GM18498 (cell line): ENCODE measurements at regions not wholly inside any gene's neighbourhood (a gene's known extent, or its start where the extent isn't known, plus 50 kb on each side); places are given as distances from the start of the nearest gene placed in this dataset.

Source experiments
- ATAC-seq: cut with Tn5 transposase; IDR thresholded peaks from one replicate; pipeline ENCODE4 v1.9.1; 2021; ENCODE audit warnings: mild to moderate bottlenecking, moderate library complexity; ENCODE audit not compliant: unreplicated experiment

- no peak for ATAC-seq
Observed at GRCh38 chr5:2200261-2200950, 317.7 kb upstream of the IRX4 start.

- ATAC-seq, result no peak
Observed at GRCh38 chr5:2199697-2200096, 317.0 kb upstream of the IRX4 start.

DNA sequence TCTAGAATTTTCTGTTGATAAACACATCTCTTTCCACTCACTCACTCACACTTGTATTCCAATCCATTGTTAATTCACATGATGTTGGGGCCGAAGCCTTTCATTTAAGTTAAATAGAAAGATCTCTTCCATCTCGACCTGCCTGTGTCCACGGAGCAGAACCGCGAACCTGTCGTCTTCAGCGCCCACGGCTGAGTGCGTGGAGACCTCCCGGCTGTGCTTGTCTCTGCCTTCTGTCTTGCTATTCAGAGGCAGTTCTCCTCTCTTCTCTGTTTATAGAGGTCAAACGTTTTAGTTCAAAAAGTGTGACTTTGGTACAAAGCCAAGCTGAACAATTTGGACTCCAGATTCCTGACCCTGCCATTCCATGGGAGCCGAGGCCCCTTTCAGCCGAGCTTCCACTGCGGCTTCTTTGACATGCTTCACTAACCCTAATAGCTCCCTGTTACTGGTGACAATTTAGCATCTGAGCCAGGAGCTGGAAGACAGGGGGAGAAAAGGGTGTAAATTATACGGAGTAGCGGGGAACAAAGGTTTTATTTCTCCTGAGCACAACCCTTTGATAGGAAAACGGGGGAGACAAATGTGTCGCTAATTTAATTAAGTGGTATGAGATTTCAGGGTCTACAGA is 314.4 kb upstream of the IRX4 start:
- ATAC-seq, result no peak

DNA sequence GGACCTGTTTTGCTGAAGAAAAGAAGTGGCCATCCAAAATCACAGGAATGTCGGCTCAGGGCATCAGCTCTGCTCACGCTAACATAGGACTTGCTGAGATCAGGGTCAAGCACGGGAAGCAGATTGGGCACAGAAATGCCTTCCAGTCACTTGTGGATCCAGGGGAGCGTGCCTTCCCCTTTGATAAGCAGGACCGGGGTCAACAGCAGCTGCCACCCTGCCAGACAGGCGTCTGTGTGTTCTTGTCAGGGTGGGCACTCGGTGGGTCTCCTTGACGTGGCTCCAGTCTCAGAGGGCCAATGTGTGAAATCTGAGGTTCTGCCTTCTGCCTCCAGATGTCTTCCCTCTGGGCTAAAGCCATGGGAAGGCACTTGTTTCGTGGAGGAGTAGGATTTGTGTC is 313.7 kb upstream of the IRX4 start:
- ATAC-seq, result no peak

GRCh38 chr5:2194949-2195348 is 312.2 kb upstream of the IRX4 start:
- no peak for ATAC-seq

- ATAC-seq, result no peak
Observed at GRCh38 chr5:2194236-2194555, 311.5 kb upstream of the IRX4 start.

GRCh38 chr5:2193542-2194235 is 311.0 kb upstream of the IRX4 start:
- ATAC-seq, result no peak

DNA sequence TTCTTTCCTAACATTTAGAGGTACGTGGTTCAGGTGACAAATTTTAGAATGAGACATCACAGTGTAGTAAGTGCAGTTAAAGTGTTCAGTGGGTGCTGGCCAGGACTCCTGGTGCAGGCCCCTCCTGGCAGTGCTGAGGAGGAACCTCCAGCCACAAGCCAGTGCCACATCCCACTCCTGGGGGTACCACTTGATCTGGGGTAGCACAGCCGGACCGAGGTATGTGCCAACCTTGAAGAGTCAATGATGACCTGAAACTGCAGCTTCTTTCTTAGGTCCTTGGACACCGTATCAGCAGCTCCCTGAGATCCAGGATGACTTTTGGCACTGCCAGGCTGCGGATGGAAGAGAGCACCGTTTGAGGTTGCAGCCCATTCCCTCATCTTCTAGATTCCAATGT is 310.4 kb upstream of the IRX4 start:
- no peak for ATAC-seq

GRCh38 chr5:2192496-2192895 is 309.8 kb upstream of the IRX4 start:
- no peak for ATAC-seq

- ATAC-seq, result no peak
Observed at GRCh38 chr5:2191972-2192371, 309.2 kb upstream of the IRX4 start.

DNA sequence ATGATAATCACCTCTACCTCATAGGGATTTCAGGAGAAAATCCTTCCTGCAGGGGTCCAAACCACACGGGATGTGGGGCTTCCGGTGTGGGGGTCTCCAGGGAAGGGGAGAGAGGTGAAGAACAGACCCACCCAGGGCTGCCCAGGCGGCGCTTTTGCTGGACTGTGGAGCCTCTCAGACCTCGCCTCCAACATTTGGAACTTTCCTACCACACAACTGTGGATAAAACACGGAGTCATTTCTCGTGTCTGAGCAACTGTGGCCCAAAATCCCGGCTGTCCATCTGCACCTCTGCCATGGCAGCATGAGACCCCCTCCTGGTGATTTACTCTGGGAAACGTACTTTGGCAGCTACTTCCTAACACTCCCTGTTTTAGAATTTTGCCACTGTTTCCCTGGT is 307.8 kb upstream of the IRX4 start:
- no peak for ATAC-seq

- no peak for ATAC-seq
Observed at GRCh38 chr5:2188661-2189060, 305.9 kb upstream of the IRX4 start.

- no peak for ATAC-seq
Observed at GRCh38 chr5:2188137-2188536, 305.4 kb upstream of the IRX4 start.

GRCh38 chr5:2187687-2188086 is 305.0 kb upstream of the IRX4 start:
- no peak for ATAC-seq

DNA sequence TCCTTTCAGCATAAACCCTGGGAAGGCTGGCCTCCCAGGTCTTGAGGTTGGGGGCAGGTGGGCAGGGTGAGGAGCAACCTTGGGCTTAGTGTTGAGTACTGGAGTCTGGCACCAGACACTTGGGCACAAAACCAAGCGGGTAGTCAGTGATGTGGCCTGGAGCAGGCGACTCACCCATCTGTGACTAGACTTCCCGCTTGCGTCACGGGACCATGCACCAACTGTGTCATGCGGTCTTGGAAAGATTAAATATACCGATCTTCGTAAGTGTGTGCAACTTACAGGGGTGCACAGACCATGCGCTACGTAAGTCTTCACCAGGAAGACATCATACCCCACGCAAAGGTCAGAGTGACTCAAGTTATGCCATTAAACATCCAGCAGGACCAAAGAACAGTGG is 304.4 kb upstream of the IRX4 start:
- ATAC-seq, result no peak

DNA sequence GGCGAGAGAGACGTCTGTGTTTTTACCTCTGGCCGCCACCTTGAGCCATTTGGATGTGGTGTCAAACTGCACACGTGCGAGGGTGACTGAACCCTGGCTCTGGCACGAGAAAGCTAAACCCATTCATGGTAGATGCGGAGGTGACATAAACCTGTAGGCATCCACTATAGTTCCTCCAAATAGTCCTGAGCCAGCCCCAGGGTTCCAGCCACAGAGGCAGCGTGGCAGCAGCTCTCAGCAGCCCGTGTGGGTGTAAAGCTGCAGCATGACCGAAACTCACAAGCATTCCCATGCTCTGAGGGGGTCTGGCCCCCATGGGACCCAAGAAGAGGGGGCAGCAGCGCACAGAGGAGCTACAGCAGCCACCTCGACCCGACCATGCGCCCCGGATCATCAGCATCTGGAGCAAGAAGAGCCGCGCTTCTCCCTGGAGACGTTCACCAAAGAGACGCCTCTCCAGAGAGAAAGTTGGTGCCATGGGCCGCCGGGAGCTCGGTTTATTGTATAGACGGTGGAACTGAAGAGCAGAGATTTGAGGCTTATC is 303.8 kb upstream of the IRX4 start:
- no peak for ATAC-seq

DNA sequence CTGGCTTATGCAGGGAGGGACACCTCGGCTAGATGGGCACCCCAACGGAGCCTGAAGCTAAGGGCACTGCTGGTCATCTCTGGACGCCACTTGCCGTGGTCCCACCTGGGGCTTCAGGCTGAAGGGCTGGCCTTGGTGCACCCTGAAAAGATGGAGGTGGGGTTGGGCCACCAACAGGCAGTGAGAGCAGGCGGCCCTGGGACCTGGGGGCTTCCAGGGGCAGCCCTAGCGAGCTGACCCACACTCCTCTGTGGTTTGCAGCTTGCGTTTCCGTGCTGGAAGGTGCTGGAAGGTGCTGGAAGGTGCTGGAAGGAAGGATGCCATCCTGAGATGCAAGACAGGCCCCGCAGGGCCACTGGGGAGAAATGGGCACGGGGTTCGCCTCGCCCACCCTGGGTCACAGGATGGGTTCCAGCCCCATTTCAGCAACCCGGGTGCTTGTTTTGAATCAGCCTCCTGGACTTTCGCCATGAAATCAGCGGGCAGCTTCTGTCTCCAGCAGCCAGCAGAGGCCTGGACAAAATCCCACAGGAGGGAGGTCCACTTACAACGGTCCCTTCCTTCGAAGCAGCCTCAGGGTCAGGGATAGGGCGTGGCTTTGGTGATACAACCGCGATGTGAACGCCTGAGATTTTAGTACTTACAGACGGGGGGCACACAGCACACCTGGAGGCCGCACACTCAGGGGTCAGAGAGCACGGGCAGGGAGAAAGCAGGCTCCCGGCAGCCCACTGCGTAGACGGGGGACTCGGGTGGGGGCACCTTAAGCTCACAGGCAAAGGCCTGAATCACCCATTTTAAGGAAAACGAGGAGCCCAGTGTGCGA is 303.1 kb upstream of the IRX4 start:
- no peak for ATAC-seq

GRCh38 chr5:2184563-2185540 is 302.1 kb upstream of the IRX4 start:
- ATAC-seq, result no peak

DNA sequence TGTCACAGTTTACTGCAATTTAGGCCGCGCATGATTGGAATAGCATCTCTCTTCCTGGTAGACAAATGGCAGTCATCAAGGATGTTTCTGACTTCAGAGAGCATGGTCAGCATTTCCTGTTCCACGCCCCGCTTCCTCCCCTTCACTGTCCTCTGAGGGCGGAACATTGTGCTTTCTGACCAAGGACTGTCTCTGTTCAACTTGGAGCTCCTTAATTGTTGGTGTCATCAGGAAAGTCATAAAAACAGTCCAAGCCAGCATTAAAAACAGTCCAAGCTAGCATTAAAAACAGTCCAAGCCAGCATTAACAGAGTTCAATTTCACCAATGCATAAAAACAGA is 301.3 kb upstream of the IRX4 start:
- no peak for ATAC-seq
